OCI-LY3 (cell line): ENCODE measurements at regions not wholly inside any gene's neighbourhood (a gene's known extent, or its start where the extent isn't known, plus 50 kb on each side); places are given as distances from the start of the nearest gene placed in this dataset.

ENCODE experiments used
- H2AFZ ChIP-seq: fragments of 200-600, 300-600 bp; shearing (Covaris generic); 2 replicates; pipeline ENCODE4 v1.6.0; 2014; ENCODE audit warnings: antibody characterized with exemption, low read depth, low read length
- H3K27ac ChIP-seq: fragments of 200-600, 300-600 bp; sonication (generic); 2 replicates; pipeline ENCODE4 v1.5.1; 2014; ENCODE audit warnings: mild to moderate bottlenecking, low read length, moderate library complexity, mixed read lengths
- H3K27me3 ChIP-seq: fragments of 200-600, 300-600 bp; sonication (generic); 2 replicates; pipeline ENCODE4 v1.6.1; 2014; ENCODE audit warnings: low read depth, low read length, mixed read lengths
- H3K36me3 ChIP-seq: fragments of 200-600, 300-600 bp; sonication (generic); replicated peaks from 2 replicates; pipeline ENCODE3; 2014; ENCODE audit warnings: low read depth, low read length, mixed read lengths
- H3K4me1 ChIP-seq: fragments of 300-600, 200-600 bp; sonication (generic); 2 replicates; pipeline ENCODE4 v1.6.1; 2014; ENCODE audit warnings: low read length, mixed read lengths
- H3K4me2 ChIP-seq: fragments of 200-600, 300-600 bp; sonication (generic); 2 replicates; pipeline ENCODE4 v1.6.1; 2014; ENCODE audit warnings: low read length, mixed read lengths
- H3K4me3 ChIP-seq: fragments of 300-600, 200-600 bp; sonication (generic); 2 replicates; pipeline ENCODE4 v1.5.1; 2014; ENCODE audit warnings: antibody characterized with exemption, mild to moderate bottlenecking, low read length, moderate library complexity
- H3K79me2 ChIP-seq: fragments of 300-600, 200-600 bp; shearing (Covaris generic); 2 replicates; pipeline ENCODE4 v1.6.1; 2014; ENCODE audit warnings: mild to moderate bottlenecking, low read length, mixed read lengths
- H3K9ac ChIP-seq: fragments of 300-600, 200-600 bp; shearing (Covaris generic); 2 replicates; pipeline ENCODE4 v1.6.0; 2014; ENCODE audit warnings: mild to moderate bottlenecking, low read length, moderate library complexity
- H3K9me3 ChIP-seq: fragments of 200-600, 300-600 bp; shearing (Covaris generic); 2 replicates; pipeline ENCODE4 v1.6.1; 2014; ENCODE audit warnings: low read length, mixed read lengths; ENCODE audit not compliant: insufficient read depth
- H4K20me1 ChIP-seq: fragments of 200-600, 300-600 bp; sonication (generic); 2 replicates; pipeline ENCODE4 v1.6.1; 2016; ENCODE audit warnings: low read length, mixed read lengths; ENCODE audit not compliant: insufficient read depth
- CTCF ChIP-seq: fragments of 200-600, 300-600 bp; sonication (generic); IDR thresholded peaks from 2 replicates; pipeline ENCODE4 v1.5.1; 2014; ENCODE audit warnings: antibody characterized with exemption, low read length, low read depth
- EZH2phosphoT487 ChIP-seq: fragments of 200-600 bp; shearing (Covaris generic); IDR thresholded peaks from 2 replicates; pipeline ENCODE4 v1.6.1; 2018; ENCODE audit warnings: antibody characterized with exemption, mixed run types, low read depth

DNA sequence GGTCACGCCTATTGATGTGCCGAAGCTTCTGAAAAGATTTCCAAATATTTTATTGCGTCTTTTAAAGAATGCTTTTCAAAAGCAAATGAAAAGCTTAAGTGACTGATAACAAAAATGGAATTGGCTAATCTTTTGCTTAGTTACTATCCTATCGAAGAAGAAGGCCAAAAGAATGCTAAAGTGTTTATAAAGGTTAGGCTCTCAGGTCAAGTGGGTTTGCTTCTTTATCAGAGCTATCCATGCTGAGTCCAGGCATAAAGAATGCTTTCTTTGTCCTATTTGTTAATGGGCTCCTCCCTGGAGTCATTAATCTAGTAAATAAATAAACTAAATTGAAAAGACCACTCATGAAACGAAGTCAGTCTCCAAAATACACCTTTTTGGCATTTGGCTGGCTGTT, 133.4 kb upstream of the LYPLAL1 start:
- no peaks in the 10 kb centered on the region for H3K9me3 ChIP-seq
- no peaks in the 10 kb centered on the region for H3K36me3 ChIP-seq
- no peak for TF ChIP-seq CTCF
- TF ChIP-seq EZH2phosphoT487 = no peak
- H3K4me2 ChIP-seq = no peak overlapping the region
- no peaks in the 10 kb centered on the region for H3K4me1 ChIP-seq
- H3K79me2 ChIP-seq = no peaks in the 10 kb centered on the region
- no peak overlapping the region for H3K9ac ChIP-seq
- H3K27me3 ChIP-seq = no peaks in the 10 kb centered on the region
- H2AFZ ChIP-seq = no peak overlapping the region
- H3K4me3 ChIP-seq = no peak overlapping the region
- H3K27ac ChIP-seq = no peak overlapping the region
- no peaks in the 10 kb centered on the region for H4K20me1 ChIP-seq

GRCh38 chr1:219041141-219041540, 132.5 kb upstream of the LYPLAL1 start:
- H3K36me3 ChIP-seq = no peaks in the 10 kb centered on the region
- H3K27ac ChIP-seq = no peak overlapping the region
- no peak overlapping the region for H3K4me2 ChIP-seq
- H3K9me3 ChIP-seq = no peaks in the 10 kb centered on the region
- H2AFZ ChIP-seq = no peak overlapping the region
- no peaks in the 10 kb centered on the region for H3K79me2 ChIP-seq
- H3K4me1 ChIP-seq = no peaks in the 10 kb centered on the region
- no peaks in the 10 kb centered on the region for H3K27me3 ChIP-seq
- no peaks in the 10 kb centered on the region for H4K20me1 ChIP-seq
- TF ChIP-seq EZH2phosphoT487 (no peak), CTCF (no peak)
- no peak overlapping the region for H3K4me3 ChIP-seq
- H3K9ac ChIP-seq = no peak overlapping the region

GRCh38 chr1:219041818-219042217, 131.9 kb upstream of the LYPLAL1 start:
- Histone ChIP-seq H4K20me1 (no peaks in the 10 kb centered on the region), H3K27ac (no peak overlapping the region), H3K4me2 (no peak overlapping the region), H3K4me3 (no peak overlapping the region), H3K4me1 (no peaks in the 10 kb centered on the region), H2AFZ (no peak overlapping the region), H3K36me3 (no peaks in the 10 kb centered on the region), H3K27me3 (no peaks in the 10 kb centered on the region), H3K9ac (no peak overlapping the region), H3K79me2 (no peaks in the 10 kb centered on the region), H3K9me3 (no peaks in the 10 kb centered on the region)
- TF ChIP-seq CTCF (no peak), EZH2phosphoT487 (no peak)

GRCh38 chr1:219042769-219043168, 130.9 kb upstream of the LYPLAL1 start:
- no peaks in the 10 kb centered on the region for H3K9me3 ChIP-seq
- no peak overlapping the region for H2AFZ ChIP-seq
- H4K20me1 ChIP-seq = no peaks in the 10 kb centered on the region
- no peak overlapping the region for H3K4me2 ChIP-seq
- TF ChIP-seq EZH2phosphoT487 (no peak), CTCF (no peak)
- no peaks in the 10 kb centered on the region for H3K36me3 ChIP-seq
- H3K9ac ChIP-seq = no peak overlapping the region
- no peak overlapping the region for H3K4me3 ChIP-seq
- no peaks in the 10 kb centered on the region for H3K4me1 ChIP-seq
- no peaks in the 10 kb centered on the region for H3K79me2 ChIP-seq
- H3K27ac ChIP-seq = no peak overlapping the region
- H3K27me3 ChIP-seq = no peaks in the 10 kb centered on the region
